ENCODE measurements at regions not wholly inside any gene's neighbourhood (a gene's known extent, or its start where the extent isn't known, plus 50 kb on each side); places are given as distances from the start of the nearest gene placed in this dataset.

DNA sequence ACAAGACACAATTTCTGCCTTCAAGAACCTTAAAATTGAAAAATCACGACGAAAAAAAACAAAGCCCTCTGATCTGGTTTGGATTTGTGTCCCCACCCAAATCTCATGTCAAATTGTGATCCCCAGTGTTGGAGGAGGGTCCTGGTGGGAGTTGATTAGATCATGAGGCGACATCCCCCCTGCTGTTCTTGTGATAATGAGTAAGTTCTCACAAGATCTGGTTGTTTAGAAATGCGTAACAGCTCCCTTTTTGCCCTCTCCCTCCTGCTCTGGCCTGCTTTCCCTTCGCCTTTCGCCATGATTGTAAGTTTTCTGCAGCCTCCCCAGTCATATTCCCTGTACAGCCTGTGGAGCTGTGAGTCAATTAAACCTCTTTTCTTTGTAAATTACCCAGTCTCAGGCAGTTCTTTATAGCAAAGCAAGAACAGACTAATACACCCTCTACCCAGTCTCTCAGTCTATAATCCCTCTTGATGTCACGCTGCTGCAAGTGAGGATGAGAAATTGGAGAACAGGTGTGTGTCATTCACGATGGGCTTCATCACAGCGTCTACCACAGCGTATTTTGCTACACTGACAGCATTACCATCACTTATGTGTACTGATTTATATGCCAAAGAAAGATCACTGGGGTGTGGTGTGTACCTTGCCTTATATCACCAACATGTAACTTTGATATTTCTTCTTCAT, 330.7 kb downstream of the MTX2 start:
- DNase-seq (ENCODE audit: insufficient read length, low spot score) (no peak), FAIRE-seq (no peak)
- TF ChIP-seq POU2F2 (IDR thresholded peaks at IDR 0.05; ENCODE audit: low read depth, low read length) (no peak), SPI1 (IDR thresholded peaks at IDR 0.05; ENCODE audit: low read depth, low read length) (no peak), TAF1 (IDR thresholded peaks at IDR 0.05; ENCODE audit: low read depth, low read length) (no peak), PAX5 (IDR thresholded peaks at IDR 0.05; ENCODE audit: insufficient read depth, low read length, severe bottlenecking) (no peak), POLR2A (IDR thresholded peaks at IDR 0.05; ENCODE audit: low read depth, low read length) (no peak), POLR2AphosphoS5 (IDR thresholded peaks at IDR 0.05; ENCODE audit: low read depth, low read length) (no peak)

DNA sequence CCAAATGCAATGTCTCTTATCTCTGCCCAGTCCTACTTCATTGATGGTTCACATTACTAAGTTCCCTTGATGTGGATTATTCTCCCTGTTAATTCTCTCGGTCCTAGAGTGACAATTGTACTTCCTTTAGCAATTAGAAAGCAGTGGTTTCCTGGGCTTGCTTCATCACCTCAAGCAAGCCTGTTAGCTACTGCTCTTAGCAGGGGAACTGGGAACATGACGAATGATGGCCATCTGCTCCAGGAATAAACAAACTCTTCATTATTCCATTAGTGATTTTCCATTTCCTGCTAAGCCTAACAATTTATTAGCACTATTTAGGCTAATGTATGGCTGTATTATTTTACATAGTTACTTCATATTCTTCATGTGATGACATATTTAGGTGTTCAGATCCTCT, 331.8 kb downstream of the MTX2 start:
- DNase-seq (ENCODE audit: insufficient read length, low spot score): no peak
- no peak for FAIRE-seq
- TF ChIP-seq POLR2A (IDR thresholded peaks at IDR 0.05; ENCODE audit: low read depth, low read length) (no peak), TAF1 (IDR thresholded peaks at IDR 0.05; ENCODE audit: low read depth, low read length) (no peak), PAX5 (IDR thresholded peaks at IDR 0.05; ENCODE audit: insufficient read depth, low read length, severe bottlenecking) (no peak), SPI1 (IDR thresholded peaks at IDR 0.05; ENCODE audit: low read depth, low read length) (no peak), POLR2AphosphoS5 (IDR thresholded peaks at IDR 0.05; ENCODE audit: low read depth, low read length) (no peak), POU2F2 (IDR thresholded peaks at IDR 0.05; ENCODE audit: low read depth, low read length) (no peak)

DNA sequence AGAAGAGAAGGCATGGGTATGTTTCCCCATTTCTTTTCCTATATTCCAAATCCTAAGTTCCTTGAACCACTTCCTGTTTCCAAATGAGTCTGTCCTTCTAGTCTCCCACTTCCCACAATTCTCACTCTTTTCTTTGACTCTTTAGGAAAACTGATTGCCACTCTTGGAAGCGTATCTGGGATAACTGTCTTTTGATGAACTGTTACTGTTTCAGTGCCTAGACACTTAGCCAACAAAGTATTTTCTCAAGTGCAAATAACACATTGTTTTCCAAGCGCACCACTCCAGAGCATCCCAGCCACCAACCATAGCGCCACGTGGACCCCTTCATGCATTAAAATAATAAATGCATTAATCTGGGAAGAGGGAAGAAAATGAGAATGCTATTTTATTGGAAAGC, 342.8 kb downstream of the MTX2 start:
- TF ChIP-seq TAF1 (IDR thresholded peaks at IDR 0.05; ENCODE audit: low read depth, low read length) (no peak), POU2F2 (IDR thresholded peaks at IDR 0.05; ENCODE audit: low read depth, low read length) (no peak), PAX5 (IDR thresholded peaks at IDR 0.05; ENCODE audit: insufficient read depth, low read length, severe bottlenecking) (no peak), SPI1 (IDR thresholded peaks at IDR 0.05; ENCODE audit: low read depth, low read length) (no peak), POLR2AphosphoS5 (IDR thresholded peaks at IDR 0.05; ENCODE audit: low read depth, low read length) (no peak), POLR2A (IDR thresholded peaks at IDR 0.05; ENCODE audit: low read depth, low read length) (no peak)
- FAIRE-seq (no peak), DNase-seq (ENCODE audit: insufficient read length, low spot score) (no peak)

DNA sequence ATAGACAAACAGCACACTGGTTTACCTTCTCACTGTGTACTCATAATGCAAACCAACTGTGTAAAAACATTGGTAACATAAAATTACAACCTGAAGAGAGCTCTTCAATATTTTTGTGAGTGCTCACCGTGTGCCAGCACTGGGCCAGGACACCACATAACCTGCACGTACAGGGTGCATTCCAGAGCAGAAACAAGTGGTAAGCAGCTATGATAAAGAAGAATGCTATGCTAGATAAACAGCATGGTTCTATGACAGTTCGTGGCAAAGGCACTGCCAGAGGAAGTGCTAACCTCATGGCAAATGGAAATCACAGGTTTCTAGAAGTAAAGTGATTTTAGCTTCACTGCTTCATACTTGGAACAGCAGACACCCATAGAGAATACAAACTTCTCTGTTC, 343.5 kb downstream of the MTX2 start:
- no peak for FAIRE-seq
- TF ChIP-seq SPI1 (IDR thresholded peaks at IDR 0.05; ENCODE audit: low read depth, low read length) (no peak), TAF1 (IDR thresholded peaks at IDR 0.05; ENCODE audit: low read depth, low read length) (no peak), PAX5 (IDR thresholded peaks at IDR 0.05; ENCODE audit: insufficient read depth, low read length, severe bottlenecking) (no peak), POU2F2 (IDR thresholded peaks at IDR 0.05; ENCODE audit: low read depth, low read length) (no peak), POLR2AphosphoS5 (IDR thresholded peaks at IDR 0.05; ENCODE audit: low read depth, low read length) (no peak), POLR2A (IDR thresholded peaks at IDR 0.05; ENCODE audit: low read depth, low read length) (no peak)
- no peak for DNase-seq (ENCODE audit: insufficient read length, low spot score)

DNA sequence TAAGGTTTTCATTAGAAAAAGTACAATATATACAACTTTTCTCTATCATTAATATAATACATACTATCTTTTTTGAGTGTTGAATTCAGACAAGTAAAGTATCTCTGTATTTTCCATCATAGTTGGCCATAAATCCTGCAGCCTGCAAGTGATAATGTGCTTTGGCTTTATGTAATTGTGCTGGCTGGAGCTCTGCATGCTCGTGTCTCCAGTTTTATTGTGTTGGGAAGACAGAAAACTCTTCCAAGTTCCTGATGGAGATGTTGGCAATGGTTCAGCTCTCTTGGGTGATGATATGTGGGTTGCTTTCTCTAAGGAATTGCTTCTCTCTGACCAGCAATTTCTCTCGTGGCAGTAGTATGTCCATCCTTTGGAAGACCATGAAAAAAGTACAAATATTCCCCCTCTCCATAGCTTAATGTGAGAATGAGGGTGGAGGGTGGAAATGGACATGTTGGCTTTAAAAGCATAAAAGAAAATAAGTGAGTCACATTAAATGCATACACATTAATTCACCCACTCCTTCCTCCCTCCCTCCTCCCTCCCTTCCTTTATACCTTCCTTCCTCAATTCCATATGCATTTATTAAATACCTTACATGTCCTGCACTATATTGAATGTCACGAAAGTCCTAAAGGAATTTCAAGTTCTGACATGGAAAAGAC, 344.2 kb downstream of the MTX2 start:
- DNase-seq (ENCODE audit: insufficient read length, low spot score) (no peak), FAIRE-seq (no peak)
- TF ChIP-seq POU2F2 (IDR thresholded peaks at IDR 0.05; ENCODE audit: low read depth, low read length) (no peak), POLR2AphosphoS5 (IDR thresholded peaks at IDR 0.05; ENCODE audit: low read depth, low read length) (no peak), TAF1 (IDR thresholded peaks at IDR 0.05; ENCODE audit: low read depth, low read length) (no peak), PAX5 (IDR thresholded peaks at IDR 0.05; ENCODE audit: insufficient read depth, low read length, severe bottlenecking) (no peak), POLR2A (IDR thresholded peaks at IDR 0.05; ENCODE audit: low read depth, low read length) (no peak), SPI1 (IDR thresholded peaks at IDR 0.05; ENCODE audit: low read depth, low read length) (no peak)

DNA sequence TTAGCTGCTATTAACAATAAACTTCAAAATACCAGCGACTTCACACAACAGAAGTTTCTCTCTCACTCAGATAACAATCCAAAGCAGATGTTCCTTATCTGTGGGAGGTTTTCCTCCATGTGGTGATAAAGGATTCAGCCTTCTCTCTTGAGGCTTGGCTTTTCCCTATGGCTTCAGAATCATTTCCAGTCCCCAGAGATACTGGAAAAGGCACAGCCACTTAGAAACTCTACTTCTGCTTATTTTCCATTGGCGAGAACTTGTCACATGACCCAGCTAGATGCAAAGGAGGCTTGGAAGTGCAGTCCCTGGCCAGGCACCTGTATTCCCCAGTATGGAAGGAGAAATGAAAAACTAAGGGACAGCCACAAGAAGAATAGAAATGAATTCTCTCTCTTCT, 344.8 kb downstream of the MTX2 start:
- no peak for DNase-seq (ENCODE audit: insufficient read length, low spot score)
- FAIRE-seq: no peak
- TF ChIP-seq POLR2AphosphoS5 (IDR thresholded peaks at IDR 0.05; ENCODE audit: low read depth, low read length): no peak

DNA sequence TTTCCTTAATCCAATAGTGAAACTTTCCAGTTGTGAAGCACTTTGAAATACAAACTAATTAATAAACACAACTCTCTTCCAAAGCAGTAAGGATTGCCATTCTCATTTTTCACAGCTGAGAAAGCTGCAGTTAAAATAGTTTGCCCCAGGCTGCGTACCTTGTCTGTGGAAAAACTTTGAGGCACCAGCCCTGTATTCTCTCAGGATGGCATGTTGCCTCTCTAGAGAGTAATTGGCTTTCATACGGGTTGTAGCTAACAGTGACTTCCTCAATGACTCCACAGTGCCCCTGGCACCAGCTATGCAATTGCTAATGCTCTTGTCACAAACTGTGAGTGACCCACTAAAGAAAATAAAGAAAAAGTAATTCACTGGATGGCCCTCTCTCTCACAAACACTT, 345.7 kb downstream of the MTX2 start:
- no peak for FAIRE-seq
- DNase-seq (ENCODE audit: insufficient read length, low spot score): no peak
- TF ChIP-seq POLR2A (IDR thresholded peaks at IDR 0.05; ENCODE audit: low read depth, low read length): no peak
- TF ChIP-seq SPI1 (IDR thresholded peaks at IDR 0.05; ENCODE audit: low read depth, low read length): no peak
- no peak for TF ChIP-seq PAX5 (IDR thresholded peaks at IDR 0.05; ENCODE audit: insufficient read depth, low read length, severe bottlenecking)
- TF ChIP-seq POLR2AphosphoS5 (IDR thresholded peaks at IDR 0.05; ENCODE audit: low read depth, low read length): no peak
- TF ChIP-seq TAF1 (IDR thresholded peaks at IDR 0.05; ENCODE audit: low read depth, low read length): no peak
- no peak for TF ChIP-seq POU2F2 (IDR thresholded peaks at IDR 0.05; ENCODE audit: low read depth, low read length)

DNA sequence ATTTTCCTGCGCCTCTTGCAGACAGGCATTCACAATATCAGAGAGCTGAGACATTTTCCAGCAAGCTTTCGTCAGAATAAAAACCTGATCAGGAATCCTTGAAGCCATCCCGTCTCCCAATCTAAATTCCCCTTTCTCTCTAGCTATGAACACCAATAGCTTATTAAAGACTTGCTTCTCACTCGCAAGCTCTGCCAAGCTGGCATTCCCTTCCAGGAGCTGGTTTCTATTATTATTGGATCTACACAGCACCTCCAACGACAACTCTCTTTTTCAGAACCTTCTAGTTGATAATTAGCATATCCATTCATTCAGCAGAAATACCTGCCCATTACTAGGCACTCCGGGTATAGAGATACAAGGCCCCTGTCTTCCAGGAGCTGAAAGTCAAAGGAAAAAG, 350.3 kb downstream of the MTX2 start:
- FAIRE-seq (no peak), DNase-seq (ENCODE audit: insufficient read length, low spot score) (no peak)
- TF ChIP-seq POLR2A (IDR thresholded peaks at IDR 0.05; ENCODE audit: low read depth, low read length) (no peak), PAX5 (IDR thresholded peaks at IDR 0.05; ENCODE audit: insufficient read depth, low read length, severe bottlenecking) (no peak), POLR2AphosphoS5 (IDR thresholded peaks at IDR 0.05; ENCODE audit: low read depth, low read length) (no peak), SPI1 (IDR thresholded peaks at IDR 0.05; ENCODE audit: low read depth, low read length) (no peak), TAF1 (IDR thresholded peaks at IDR 0.05; ENCODE audit: low read depth, low read length) (no peak), POU2F2 (IDR thresholded peaks at IDR 0.05; ENCODE audit: low read depth, low read length) (no peak)

DNA sequence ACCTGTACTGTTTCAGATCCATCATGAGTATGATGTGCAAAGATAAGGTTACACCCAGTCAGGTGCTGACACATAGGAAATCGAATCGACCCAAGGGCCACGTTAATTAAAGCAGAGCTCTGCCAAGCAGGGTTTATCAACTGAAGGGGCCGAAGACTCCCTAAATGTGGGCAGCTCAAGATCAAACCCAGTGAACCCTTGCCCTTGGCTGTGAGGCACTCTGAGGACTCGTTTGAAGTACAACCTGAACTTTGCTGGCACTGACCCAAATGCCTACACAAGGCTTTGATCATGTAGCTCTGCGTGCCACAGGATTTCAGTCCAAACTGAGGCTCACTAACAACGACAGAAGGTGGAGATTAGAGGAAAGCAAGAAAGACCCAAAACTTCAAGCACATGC, 352.1 kb downstream of the MTX2 start:
- no peak for TF ChIP-seq POLR2AphosphoS5 (IDR thresholded peaks at IDR 0.05; ENCODE audit: low read depth, low read length)
- no peak for TF ChIP-seq POU2F2 (IDR thresholded peaks at IDR 0.05; ENCODE audit: low read depth, low read length)
- no peak for TF ChIP-seq POLR2A (IDR thresholded peaks at IDR 0.05; ENCODE audit: low read depth, low read length)
- no peak for TF ChIP-seq PAX5 (IDR thresholded peaks at IDR 0.05; ENCODE audit: insufficient read depth, low read length, severe bottlenecking)
- no peak for TF ChIP-seq TAF1 (IDR thresholded peaks at IDR 0.05; ENCODE audit: low read depth, low read length)
- no peak for TF ChIP-seq SPI1 (IDR thresholded peaks at IDR 0.05; ENCODE audit: low read depth, low read length)
- DNase-seq (ENCODE audit: insufficient read length, low spot score) (no peak), FAIRE-seq (no peak)

Data from GM12891 (cell line).